Pancreas (tissue), 10 donors: ENCODE measurements at regions not wholly inside any gene's neighbourhood (a gene's known extent, or its start where the extent isn't known, plus 50 kb on each side); places are given as distances from the start of the nearest gene placed in this dataset.

Experiments
- ATAC-seq, 4 donors: fragments of 200-7000 bp; cut with Tn5 transposase; one replicate each; pipeline versions ENCODE4 v1.8.0 to v1.9.1; 2020; ENCODE audit warnings: mild to moderate bottlenecking in 4 of 4, moderate library complexity in 4 of 4
- DNase-seq, 6 donors: peaks; one replicate each; pipeline ENCODE4 v3.0.0-alpha.2; 2020
- FAIRE-seq: peaks from 2 replicates; lab custom pipeline; 2012; peaks lifted over from hg19 to GRCh38; lab: Jason Lieb, UNC
- H3K27ac ChIP-seq, 4 donors: fragments of 200-600 bp; sonication (generic); 1 replicate in 3 of 4; 2 replicates in 1 of 4; pipeline versions ENCODE4 v1.5.0 to v1.8.0; 2020
- H3K27me3 ChIP-seq, 4 donors: fragments of 200-600 bp; one replicate each; pipeline ENCODE4 v1.8.0; 2021
- H3K36me3 ChIP-seq, 3 donors: fragments of 200-600 bp; sonication (generic) in 1 of 3; one replicate each; pipeline versions ENCODE4 v1.5.0 to v1.8.0; 2020 to 2021
- H3K4me1 ChIP-seq, 3 donors: fragments of 200-600 bp; one replicate each; pipeline ENCODE4 v1.8.0; 2021
- H3K4me3 ChIP-seq, 4 donors: fragments of 200-600 bp; sonication (generic) in 2 of 4; one replicate each; pipeline versions ENCODE4 v1.5.0 to v1.8.0; 2020 to 2021
- H3K9me3 ChIP-seq, 4 donors: fragments of 200-600 bp; one replicate each; pipeline ENCODE4 v1.8.0; 2021
- WGBS, 2 donors: extraction: QIAGEN DNeasy Blood & Tissue Kit; methylation state at CpG; one replicate each; pipeline ENCODE4 v1.1.7; 2013; 5-methylcytosine and 5-hydroxymethylcytosine counted together
- intact Hi-C, 3 donors: fragments of 100-400 bp; cut with DNase I; formaldehyde crosslinking; loops; one replicate each; pipeline versions ENCODE4 v1.11.1 to v1.14.2; 2022
- TF ChIP-seq, protein P1 (sequence below), 4 donors: fragments of 200-600 bp; sonication (generic) in 3 of 4; IDR thresholded peaks; one replicate each; pipeline versions ENCODE4 v1.5.0 to v1.8.0; 2021; ENCODE audit warnings: antibody characterized with exemption in 4 of 4
- donor health status: healthy with polysubstance abuse.
- donor health status: DM: no; HTN: no; CAD: no; lungs with moderate emphysema.
- donor health status: DM: no; HTN: no; CAD: no.
- donor health status: control.
- donor health status: control.
- donor health status: Bipolar disorder and iron deficiency.
- donor health status: DM: yes; HTN: yes; CAD: no.
- donor health status: DM: no; HTN: no; CAD: no.
- donor health status: DM: no; HTN: no; CAD: no.
- donor health status: DM: yes; HTN: yes; CAD: no.

DNA sequence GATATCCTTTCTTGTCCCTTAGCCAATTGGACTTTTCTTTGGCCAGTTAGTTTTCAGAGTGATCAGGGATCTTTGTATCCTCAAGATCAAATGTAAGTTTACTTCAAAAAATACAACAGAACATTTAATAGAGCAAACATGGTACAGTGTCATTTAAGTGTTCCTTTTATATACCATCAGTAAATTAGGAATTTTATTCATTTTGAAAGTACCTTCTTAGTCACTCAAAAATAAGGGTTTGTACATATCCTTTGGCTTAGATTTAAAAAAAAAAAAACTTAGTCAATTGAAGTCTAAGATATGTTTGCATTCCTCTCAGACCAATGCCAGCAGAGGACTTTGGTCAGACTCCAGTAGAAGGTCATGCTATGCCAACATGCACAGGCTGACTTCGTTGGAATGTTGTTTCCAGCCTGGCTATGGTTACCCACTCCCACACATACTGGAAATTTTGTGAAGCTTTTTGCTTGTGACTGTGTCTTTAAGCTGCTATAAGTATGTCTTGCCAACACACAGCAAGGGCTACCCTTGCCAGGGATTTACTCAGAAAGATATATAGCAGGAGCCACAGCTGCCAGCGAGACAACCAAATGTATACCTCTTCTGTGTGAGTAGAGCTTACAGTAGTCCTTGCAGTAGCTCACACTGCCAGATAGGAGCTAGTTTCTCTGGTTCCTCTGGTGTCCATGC, 81.5 kb upstream of the LRIF1 start:
- peak overlapping the region in 1 of 4 donors; percentile 15 for H3K27ac ChIP-seq
- H3K4me3 ChIP-seq = no peak overlapping the region
- no peaks in the 10 kb centered on the region for H3K36me3 ChIP-seq
- WGBS, 2 donors = 25 to 26% methylated on average over 2 of the region's 2 CpGs
- intact Hi-C loops = no loop called here
- no peaks in the 10 kb centered on the region for H3K9me3 ChIP-seq
- peak; percentile 84 to 100 (median 97) for ATAC-seq
- no peaks in the 10 kb centered on the region for H3K27me3 ChIP-seq
- H3K4me1 ChIP-seq = no peaks in the 10 kb centered on the region
- no peak for FAIRE-seq
- DNase-seq = peak in 3 of 6 donors; percentile 33 to 50 (median 43)
- TF ChIP-seq, protein P1, sequence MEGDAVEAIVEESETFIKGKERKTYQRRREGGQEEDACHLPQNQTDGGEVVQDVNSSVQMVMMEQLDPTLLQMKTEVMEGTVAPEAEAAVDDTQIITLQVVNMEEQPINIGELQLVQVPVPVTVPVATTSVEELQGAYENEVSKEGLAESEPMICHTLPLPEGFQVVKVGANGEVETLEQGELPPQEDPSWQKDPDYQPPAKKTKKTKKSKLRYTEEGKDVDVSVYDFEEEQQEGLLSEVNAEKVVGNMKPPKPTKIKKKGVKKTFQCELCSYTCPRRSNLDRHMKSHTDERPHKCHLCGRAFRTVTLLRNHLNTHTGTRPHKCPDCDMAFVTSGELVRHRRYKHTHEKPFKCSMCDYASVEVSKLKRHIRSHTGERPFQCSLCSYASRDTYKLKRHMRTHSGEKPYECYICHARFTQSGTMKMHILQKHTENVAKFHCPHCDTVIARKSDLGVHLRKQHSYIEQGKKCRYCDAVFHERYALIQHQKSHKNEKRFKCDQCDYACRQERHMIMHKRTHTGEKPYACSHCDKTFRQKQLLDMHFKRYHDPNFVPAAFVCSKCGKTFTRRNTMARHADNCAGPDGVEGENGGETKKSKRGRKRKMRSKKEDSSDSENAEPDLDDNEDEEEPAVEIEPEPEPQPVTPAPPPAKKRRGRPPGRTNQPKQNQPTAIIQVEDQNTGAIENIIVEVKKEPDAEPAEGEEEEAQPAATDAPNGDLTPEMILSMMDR (IDR thresholded peaks at IDR 0.05) = no peak

DNA sequence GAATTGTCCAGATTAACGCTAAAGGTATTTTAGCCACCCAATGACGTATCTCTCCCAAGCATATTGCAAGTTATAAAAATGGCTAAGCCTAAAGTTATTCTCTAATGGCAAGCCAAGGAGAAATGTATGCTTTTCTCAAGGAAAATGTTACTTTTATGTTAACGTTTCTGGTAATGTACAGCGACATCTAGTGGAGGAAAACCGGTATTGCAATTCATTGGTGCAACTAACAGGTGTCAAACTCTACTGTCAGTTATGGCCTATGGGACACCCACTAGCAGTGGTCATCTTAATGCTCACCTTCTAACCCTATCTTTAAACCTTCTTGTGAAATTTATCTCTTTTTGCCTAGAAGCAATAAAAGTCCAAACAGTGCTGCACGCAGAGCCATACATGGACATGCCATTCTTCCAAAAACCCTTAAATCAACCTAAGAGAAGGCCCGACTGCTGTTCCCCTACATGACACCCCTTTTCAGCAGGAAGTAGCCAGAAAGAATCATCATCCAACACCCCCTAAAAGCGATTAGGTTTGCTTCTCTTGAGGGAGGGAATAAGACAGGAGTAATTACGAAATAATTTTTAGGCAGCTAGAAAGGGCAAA, 68.7 kb upstream of the LRIF1 start:
- Histone ChIP-seq H3K9me3 (no peaks in the 10 kb centered on the region), H3K4me3 (no peak overlapping the region), H3K27ac (no peak overlapping the region), H3K4me1 (no peaks in the 10 kb centered on the region), H3K36me3 (no peaks in the 10 kb centered on the region), H3K27me3 (no peaks in the 10 kb centered on the region)
- no peak for FAIRE-seq
- WGBS, 2 donors = 22 to 30% methylated on average over 9 of the region's 9 CpGs
- TF ChIP-seq, protein P1 (IDR thresholded peaks at IDR 0.05) = peak; percentile 69 to 94 (median 88)
- DNase-seq = peak in 1 of 6 donors; percentile 27
- intact Hi-C loops = no loop called here
- ATAC-seq = peak in 2 of 4 donors; percentile 30 to 52

DNA sequence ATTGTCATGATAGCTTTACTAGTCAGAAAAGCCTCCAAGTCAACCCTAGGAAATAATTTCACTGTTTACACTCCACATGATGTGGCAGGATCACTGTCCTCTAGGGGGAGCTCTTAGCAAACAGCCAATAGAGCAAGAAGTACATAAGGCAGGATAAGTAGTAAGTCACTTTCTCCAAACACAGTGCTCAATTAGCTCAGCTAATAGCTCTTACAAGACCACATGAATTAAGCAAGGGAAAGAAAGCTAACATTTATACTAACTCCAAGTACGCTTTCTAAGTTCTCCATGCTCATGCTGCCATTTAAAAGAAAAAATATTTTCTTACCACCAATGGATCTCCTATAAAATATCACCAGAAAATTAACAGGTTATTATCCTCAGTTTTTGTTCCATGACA, 66.9 kb upstream of the LRIF1 start:
- H3K4me3 ChIP-seq = no peak overlapping the region
- ATAC-seq = peak in 3 of 4 donors; percentile 54 to 63 (median 56)
- WGBS, 2 donors = 46 to 61% methylated on average over 1 of the region's 1 CpG
- no peaks in the 10 kb centered on the region for H3K9me3 ChIP-seq
- no peak for FAIRE-seq
- DNase-seq = peak in 3 of 6 donors; percentile 2 to 35 (median 33)
- H3K4me1 ChIP-seq = no peaks in the 10 kb centered on the region
- no peaks in the 10 kb centered on the region for H3K27me3 ChIP-seq
- intact Hi-C loops = no loop called here
- H3K36me3 ChIP-seq = no peaks in the 10 kb centered on the region
- no peak overlapping the region for H3K27ac ChIP-seq
- TF ChIP-seq, protein P1 (IDR thresholded peaks at IDR 0.05) = peak; percentile 43 to 59 (median 52)

DNA sequence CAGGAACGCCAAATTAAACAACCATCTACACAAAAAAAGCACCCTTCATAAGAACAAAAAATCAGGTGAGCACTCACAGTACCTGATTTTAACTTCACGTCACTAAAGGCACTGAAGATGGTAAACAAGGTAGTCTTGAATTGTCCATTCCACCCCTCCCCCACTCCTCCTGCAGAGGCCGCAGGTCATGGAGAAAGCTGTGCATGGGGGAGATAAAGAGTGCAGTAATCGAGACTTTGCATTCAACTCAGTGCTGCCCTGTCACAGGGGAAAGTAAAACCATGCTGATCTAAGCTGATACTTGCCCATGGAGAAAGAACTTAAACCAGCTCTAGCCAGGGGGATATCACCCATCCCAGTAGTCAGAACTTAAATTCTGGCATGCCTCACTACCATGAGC, 61.4 kb upstream of the LRIF1 start:
- no peak overlapping the region for H3K27ac ChIP-seq
- H3K27me3 ChIP-seq = no peaks in the 10 kb centered on the region
- FAIRE-seq (no peak), DNase-seq (no peak), ATAC-seq (no peak)
- no peaks in the 10 kb centered on the region for H3K36me3 ChIP-seq
- H3K4me3 ChIP-seq = no peak overlapping the region
- intact Hi-C loops = no loop called here
- H3K9me3 ChIP-seq = no peaks in the 10 kb centered on the region
- TF ChIP-seq, protein P1 (IDR thresholded peaks at IDR 0.05) = no peak
- no peaks in the 10 kb centered on the region for H3K4me1 ChIP-seq
- 38 to 41% methylated on average over 4 of the region's 4 CpGs for WGBS, 2 donors

DNA sequence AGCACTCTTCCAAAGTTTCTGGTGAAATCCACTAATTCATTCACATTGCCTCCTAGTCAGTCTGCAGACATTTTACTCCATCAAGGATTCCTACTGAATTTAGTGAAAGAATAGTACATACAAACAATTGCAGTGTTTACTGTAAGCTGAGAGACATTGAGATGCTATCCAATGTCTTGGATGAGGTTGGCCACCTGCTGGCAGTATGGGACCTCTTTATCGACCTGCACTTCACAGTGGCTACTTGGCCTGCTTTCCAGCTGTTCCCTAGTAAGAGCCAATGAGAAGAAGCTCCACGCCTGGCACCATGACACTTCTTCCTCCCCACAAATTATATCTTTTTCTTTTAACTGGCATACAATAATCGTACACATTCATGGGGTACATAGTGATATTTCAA, 51.5 kb upstream of the LRIF1 start:
- H3K4me1 ChIP-seq = no peaks in the 10 kb centered on the region
- H3K4me3 ChIP-seq = no peak overlapping the region
- H3K9me3 ChIP-seq = no peaks in the 10 kb centered on the region
- H3K27ac ChIP-seq = no peak overlapping the region
- no peaks in the 10 kb centered on the region for H3K27me3 ChIP-seq
- 38 to 46% methylated on average over 3 of the region's 3 CpGs for WGBS, 2 donors
- FAIRE-seq (no peak), DNase-seq (no peak), ATAC-seq (no peak)
- TF ChIP-seq, protein P1 (IDR thresholded peaks at IDR 0.05) = no peak
- H3K36me3 ChIP-seq = no peaks in the 10 kb centered on the region
- intact Hi-C loops = no loop called here
